ENCODE measurements at regions not wholly inside any gene's neighbourhood (a gene's known extent, or its start where the extent isn't known, plus 50 kb on each side); places are given as distances from the start of the nearest gene placed in this dataset.

DNA sequence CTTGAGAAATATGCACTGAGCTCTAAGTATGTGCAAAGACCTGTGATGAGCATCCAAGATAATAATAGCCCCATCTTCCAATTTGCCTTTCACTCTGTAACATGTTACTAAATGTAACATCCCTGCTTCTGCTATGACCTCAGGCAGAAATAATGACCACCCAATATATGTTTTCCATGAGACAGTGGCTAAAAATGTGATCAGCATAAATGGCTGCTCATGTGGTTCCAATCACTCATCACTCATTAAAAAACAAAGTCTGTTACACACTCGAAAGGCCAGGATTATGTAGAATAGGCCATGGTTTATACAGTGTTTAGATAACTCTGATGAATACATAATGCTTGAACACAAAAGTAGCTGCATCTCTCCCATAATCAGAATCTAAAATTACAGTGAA, 71.4 kb upstream of the MOCS2 start:
- no peaks in the 10 kb centered on the region for H3K27me3 ChIP-seq
- H3K36me3 ChIP-seq = no peaks in the 10 kb centered on the region
- no peak overlapping the region for H3K4me3 ChIP-seq
- 62 to 96% methylated on average over 1 of the region's 1 CpG for WGBS, 2 donors
- no peaks in the 10 kb centered on the region for H3K9me3 ChIP-seq
- TF ChIP-seq POLR2AphosphoS5 (IDR thresholded peaks at IDR 0.05) = no peak
- TF ChIP-seq, protein P1, sequence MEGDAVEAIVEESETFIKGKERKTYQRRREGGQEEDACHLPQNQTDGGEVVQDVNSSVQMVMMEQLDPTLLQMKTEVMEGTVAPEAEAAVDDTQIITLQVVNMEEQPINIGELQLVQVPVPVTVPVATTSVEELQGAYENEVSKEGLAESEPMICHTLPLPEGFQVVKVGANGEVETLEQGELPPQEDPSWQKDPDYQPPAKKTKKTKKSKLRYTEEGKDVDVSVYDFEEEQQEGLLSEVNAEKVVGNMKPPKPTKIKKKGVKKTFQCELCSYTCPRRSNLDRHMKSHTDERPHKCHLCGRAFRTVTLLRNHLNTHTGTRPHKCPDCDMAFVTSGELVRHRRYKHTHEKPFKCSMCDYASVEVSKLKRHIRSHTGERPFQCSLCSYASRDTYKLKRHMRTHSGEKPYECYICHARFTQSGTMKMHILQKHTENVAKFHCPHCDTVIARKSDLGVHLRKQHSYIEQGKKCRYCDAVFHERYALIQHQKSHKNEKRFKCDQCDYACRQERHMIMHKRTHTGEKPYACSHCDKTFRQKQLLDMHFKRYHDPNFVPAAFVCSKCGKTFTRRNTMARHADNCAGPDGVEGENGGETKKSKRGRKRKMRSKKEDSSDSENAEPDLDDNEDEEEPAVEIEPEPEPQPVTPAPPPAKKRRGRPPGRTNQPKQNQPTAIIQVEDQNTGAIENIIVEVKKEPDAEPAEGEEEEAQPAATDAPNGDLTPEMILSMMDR (IDR thresholded peaks at IDR 0.05) = no peak
- TF ChIP-seq POLR2A (IDR thresholded peaks at IDR 0.05) = no peak
- TF ChIP-seq EP300 (IDR thresholded peaks at IDR 0.05) = no peak
- H3K4me1 ChIP-seq = no peaks in the 10 kb centered on the region
- H3K27ac ChIP-seq = no peak overlapping the region
- ATAC-seq (ENCODE audit: low FRiP score in 2 of 2) = no peak
- DNase-seq = no peak

DNA sequence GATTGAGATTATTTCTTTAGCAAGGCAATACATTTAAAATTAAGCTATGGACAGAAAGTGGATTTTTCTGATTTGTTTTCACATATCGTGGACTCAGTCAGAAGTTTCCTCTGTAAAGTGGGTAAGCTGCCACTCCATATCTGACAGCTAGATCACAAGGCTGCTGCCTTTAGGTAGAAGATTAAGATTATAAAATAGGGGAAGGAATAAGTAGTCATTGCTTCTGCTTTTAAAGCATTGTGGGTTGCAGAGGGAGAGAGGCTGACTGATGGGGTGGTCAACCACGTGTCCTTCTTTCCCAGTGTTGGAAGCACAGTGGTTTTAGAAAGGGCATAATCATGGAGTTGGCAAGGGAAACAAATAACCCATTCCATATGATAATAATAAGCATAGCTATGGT, 74.3 kb upstream of the MOCS2 start:
- H3K4me1 ChIP-seq = no peaks in the 10 kb centered on the region
- ATAC-seq (ENCODE audit: low FRiP score in 2 of 2) (no peak), DNase-seq (no peak)
- H3K9me3 ChIP-seq = no peaks in the 10 kb centered on the region
- TF ChIP-seq, protein P1 (IDR thresholded peaks at IDR 0.05) = no peak
- TF ChIP-seq POLR2AphosphoS5 (IDR thresholded peaks at IDR 0.05) = no peak
- TF ChIP-seq POLR2A (IDR thresholded peaks at IDR 0.05) = no peak
- no peak for TF ChIP-seq EP300 (IDR thresholded peaks at IDR 0.05)
- 69 to 75% methylated on average over 2 of the region's 2 CpGs for WGBS, 2 donors
- H3K4me3 ChIP-seq = no peak overlapping the region
- no peaks in the 10 kb centered on the region for H3K27me3 ChIP-seq
- no peaks in the 10 kb centered on the region for H3K36me3 ChIP-seq
- H3K27ac ChIP-seq = no peak overlapping the region

DNA sequence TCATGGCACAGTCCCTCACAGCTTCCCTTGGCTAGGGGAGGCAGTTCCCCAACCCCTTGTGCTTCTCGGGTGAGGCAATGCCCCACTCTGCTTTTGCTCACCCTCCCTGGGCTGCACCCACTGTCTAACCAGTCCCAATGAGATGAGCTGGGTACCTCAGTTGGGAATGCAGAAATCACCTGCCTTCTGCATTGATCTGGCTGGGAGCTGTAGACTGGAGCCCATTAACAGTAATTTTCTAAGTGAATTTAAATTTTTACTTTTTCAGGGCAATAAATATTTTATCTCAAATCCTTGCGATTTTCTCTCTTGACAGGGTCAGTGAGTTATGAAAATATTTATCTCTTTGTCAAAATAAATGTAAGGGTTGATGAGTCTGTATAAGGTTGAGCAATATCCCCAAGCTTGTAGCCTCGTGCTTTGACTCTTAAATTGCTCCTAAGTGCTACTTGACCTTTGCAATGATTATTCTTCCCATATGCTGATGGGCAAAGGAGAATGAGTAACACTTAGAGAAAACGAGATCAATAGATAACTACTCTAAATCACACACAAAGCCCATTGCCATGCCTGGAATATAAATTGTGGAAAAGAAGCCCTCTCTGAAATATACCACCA, 82.1 kb upstream of the MOCS2 start:
- DNase-seq (no peak), ATAC-seq (ENCODE audit: low FRiP score in 2 of 2) (no peak)
- H3K36me3 ChIP-seq = no peaks in the 10 kb centered on the region
- WGBS, 2 donors = 63 to 65% methylated on average over 4 of the region's 4 CpGs
- H3K4me1 ChIP-seq = no peaks in the 10 kb centered on the region
- H3K27me3 ChIP-seq = no peaks in the 10 kb centered on the region
- H3K27ac ChIP-seq = no peak overlapping the region
- H3K4me3 ChIP-seq = no peak overlapping the region
- peaks cover 0 to 3% (median 0%) of the 10 kb centered on the region in 4 donors for H3K9me3 ChIP-seq
- TF ChIP-seq EP300 (IDR thresholded peaks at IDR 0.05) (no peak), POLR2AphosphoS5 (IDR thresholded peaks at IDR 0.05) (no peak), POLR2A (IDR thresholded peaks at IDR 0.05) (no peak)
- TF ChIP-seq, protein P1 (IDR thresholded peaks at IDR 0.05) = no peak

DNA sequence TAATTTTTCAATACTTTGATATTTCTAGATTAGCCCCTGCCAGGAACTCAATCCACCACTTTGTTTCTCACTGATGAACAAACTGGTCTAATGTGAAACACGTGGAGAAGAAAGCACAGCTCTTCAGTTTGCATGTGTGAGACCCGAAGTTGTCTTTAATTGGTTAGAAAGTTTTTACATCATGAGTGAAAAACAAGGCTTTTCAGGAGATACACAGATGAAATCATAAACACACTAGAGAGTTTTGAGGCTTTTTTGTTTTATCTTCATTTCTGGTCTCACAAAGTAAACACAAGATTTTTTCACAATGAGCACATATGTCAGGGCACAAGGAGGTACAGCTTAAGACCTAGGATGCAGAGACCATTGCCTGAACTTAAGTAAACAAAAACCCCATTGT, 84.5 kb upstream of the MOCS2 start:
- H3K9me3 ChIP-seq = peaks cover 0 to 3% (median 0%) of the 10 kb centered on the region in 4 donors
- H3K4me3 ChIP-seq = no peak overlapping the region
- no peaks in the 10 kb centered on the region for H3K4me1 ChIP-seq
- no peak overlapping the region for H3K27ac ChIP-seq
- ATAC-seq (ENCODE audit: low FRiP score in 2 of 2) (no peak), DNase-seq (no peak)
- no peaks in the 10 kb centered on the region for H3K36me3 ChIP-seq
- no peaks in the 10 kb centered on the region for H3K27me3 ChIP-seq
- TF ChIP-seq EP300 (IDR thresholded peaks at IDR 0.05) (no peak), POLR2A (IDR thresholded peaks at IDR 0.05) (no peak), POLR2AphosphoS5 (IDR thresholded peaks at IDR 0.05) (no peak)
- TF ChIP-seq, protein P1 (IDR thresholded peaks at IDR 0.05) = no peak
- 68 to 80% methylated on average over 2 of the region's 2 CpGs for WGBS, 2 donors

DNA sequence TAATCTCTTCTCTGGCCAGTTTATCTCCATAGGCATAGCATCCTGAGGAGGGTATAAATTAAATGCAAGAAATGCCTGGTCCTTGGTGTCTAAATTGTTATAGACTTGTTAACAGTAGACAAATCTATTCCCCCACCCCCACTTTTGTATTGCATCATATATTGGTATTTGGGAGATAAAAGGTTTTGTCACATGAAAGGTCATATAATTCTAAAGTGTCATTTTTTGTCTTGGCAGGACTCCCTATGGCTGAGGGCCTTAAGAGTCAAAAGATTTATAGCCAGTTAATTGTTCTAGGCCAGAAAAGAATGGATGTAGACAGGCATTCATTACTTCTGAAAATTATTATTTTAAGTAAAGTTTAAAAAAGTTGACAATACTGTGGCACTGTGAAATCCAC, 90.3 kb upstream of the MOCS2 start:
- no peaks in the 10 kb centered on the region for H3K4me1 ChIP-seq
- TF ChIP-seq POLR2A (IDR thresholded peaks at IDR 0.05) = no peak
- no peak for TF ChIP-seq POLR2AphosphoS5 (IDR thresholded peaks at IDR 0.05)
- TF ChIP-seq, protein P1 (IDR thresholded peaks at IDR 0.05) = no peak
- no peak for TF ChIP-seq EP300 (IDR thresholded peaks at IDR 0.05)
- DNase-seq = no peak
- H3K4me3 ChIP-seq = no peak overlapping the region
- H3K27ac ChIP-seq = no peak overlapping the region
- H3K36me3 ChIP-seq = no peaks in the 10 kb centered on the region
- no peaks in the 10 kb centered on the region for H3K9me3 ChIP-seq
- no peak for ATAC-seq (ENCODE audit: low FRiP score in 2 of 2)
- no peaks in the 10 kb centered on the region for H3K27me3 ChIP-seq
